Esophagus muscularis mucosa (tissue), 3 donors: ENCODE measurements at regions not wholly inside any gene's neighbourhood (a gene's known extent, or its start where the extent isn't known, plus 50 kb on each side); places are given as distances from the start of the nearest gene placed in this dataset.

ENCODE experiments used
- CTCF ChIP-seq, 3 experiments: fragments of 200-600 bp in 2 of 3; fragments of 450-650 bp in 1 of 3; sonication (generic) in 2 of 3; IDR thresholded peaks; one replicate each; pipeline ENCODE4 v1.5.1; 2017 to 2019; ENCODE audit warnings: antibody characterized with exemption in 3 of 3, mild to moderate bottlenecking in 2 of 3, moderate library complexity in 1 of 3
- POLR2AphosphoS5 ChIP-seq, 2 donors: sonication (generic); formaldehyde crosslinking; IDR thresholded peaks; one replicate each; pipeline ENCODE4 v1.6.1; 2017; ENCODE audit warnings: antibody characterized with exemption in 2 of 2

- TF ChIP-seq CTCF (IDR thresholded peaks at IDR 0.05) (no peak), POLR2AphosphoS5 (IDR thresholded peaks at IDR 0.05) (peak; percentile 37 to 57)
Observed at GRCh38 chr5:68086857-68087256, 128.7 kb upstream of the PIK3R1 start.
